22Rv1 (cell line): ENCODE measurements at regions not wholly inside any gene's neighbourhood (a gene's known extent, or its start where the extent isn't known, plus 50 kb on each side); places are given as distances from the start of the nearest gene placed in this dataset.

Source experiments
- ZFX ChIP-seq: fragments of 450-650 bp; IDR thresholded peaks from 2 replicates; pipeline ENCODE4 v1.6.1; 2017; ENCODE audit warnings: antibody characterized with exemption, borderline replicate concordance
- TF ChIP-seq, protein P1 (sequence below): fragments of 450-650 bp; IDR thresholded peaks from 2 replicates; pipeline ENCODE4 v1.5.1; 2017; ENCODE audit warnings: mild to moderate bottlenecking

DNA sequence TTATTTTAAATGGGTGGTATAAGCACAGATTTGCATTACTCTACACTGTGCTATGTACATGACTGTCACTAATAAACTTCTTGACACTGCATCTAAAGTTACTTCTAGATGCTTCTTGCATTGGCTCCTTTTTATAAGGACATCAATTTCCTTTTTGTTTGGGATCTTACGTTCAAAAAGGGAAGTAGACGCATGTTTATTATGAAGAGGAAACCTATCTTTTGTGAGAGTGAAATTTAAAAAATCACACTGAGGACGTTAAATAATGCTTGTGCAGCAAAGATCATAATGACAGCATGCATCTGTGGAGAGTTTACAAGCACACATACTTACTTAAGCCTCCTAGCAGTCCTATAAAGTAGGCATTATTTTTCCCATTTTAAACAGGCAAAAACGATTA, 479.5 kb downstream of the CD83 start:
- TF ChIP-seq, protein P1, sequence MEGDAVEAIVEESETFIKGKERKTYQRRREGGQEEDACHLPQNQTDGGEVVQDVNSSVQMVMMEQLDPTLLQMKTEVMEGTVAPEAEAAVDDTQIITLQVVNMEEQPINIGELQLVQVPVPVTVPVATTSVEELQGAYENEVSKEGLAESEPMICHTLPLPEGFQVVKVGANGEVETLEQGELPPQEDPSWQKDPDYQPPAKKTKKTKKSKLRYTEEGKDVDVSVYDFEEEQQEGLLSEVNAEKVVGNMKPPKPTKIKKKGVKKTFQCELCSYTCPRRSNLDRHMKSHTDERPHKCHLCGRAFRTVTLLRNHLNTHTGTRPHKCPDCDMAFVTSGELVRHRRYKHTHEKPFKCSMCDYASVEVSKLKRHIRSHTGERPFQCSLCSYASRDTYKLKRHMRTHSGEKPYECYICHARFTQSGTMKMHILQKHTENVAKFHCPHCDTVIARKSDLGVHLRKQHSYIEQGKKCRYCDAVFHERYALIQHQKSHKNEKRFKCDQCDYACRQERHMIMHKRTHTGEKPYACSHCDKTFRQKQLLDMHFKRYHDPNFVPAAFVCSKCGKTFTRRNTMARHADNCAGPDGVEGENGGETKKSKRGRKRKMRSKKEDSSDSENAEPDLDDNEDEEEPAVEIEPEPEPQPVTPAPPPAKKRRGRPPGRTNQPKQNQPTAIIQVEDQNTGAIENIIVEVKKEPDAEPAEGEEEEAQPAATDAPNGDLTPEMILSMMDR = no peak
- TF ChIP-seq ZFX = no peak
